Glutamatergic neuron (in vitro differentiated cells): ENCODE measurements at regions not wholly inside any gene's neighbourhood (a gene's known extent, or its start where the extent isn't known, plus 50 kb on each side); places are given as distances from the start of the nearest gene placed in this dataset.

Experiments used
- DNase-seq: peaks from one replicate; pipeline ENCODE4 v3.0.0; 2022
- H3K27ac Mint-ChIP-seq: one replicate; pipeline ENCODE4 v1.8.0; 2020; ENCODE audit warnings: mild to moderate bottlenecking, mixed read lengths, inconsistent platforms; ENCODE audit not compliant: unreplicated experiment
- H3K27me3 Mint-ChIP-seq: one replicate; pipeline ENCODE4 v1.8.0; 2020; ENCODE audit warnings: mild to moderate bottlenecking, moderate library complexity, mixed read lengths, inconsistent platforms; ENCODE audit not compliant: unreplicated experiment
- H3K36me3 Mint-ChIP-seq: one replicate; pipeline ENCODE4 v1.8.0; 2020; ENCODE audit warnings: mild to moderate bottlenecking, mixed read lengths, inconsistent platforms; ENCODE audit not compliant: unreplicated experiment
- H3K4me1 Mint-ChIP-seq: one replicate; pipeline ENCODE4 v1.8.0; 2020; ENCODE audit warnings: mild to moderate bottlenecking, low read depth, mixed read lengths, inconsistent platforms; ENCODE audit not compliant: unreplicated experiment
- H3K4me3 Mint-ChIP-seq: one replicate; pipeline ENCODE4 v1.8.0; 2020; ENCODE audit warnings: mild to moderate bottlenecking, mixed read lengths, inconsistent platforms; ENCODE audit not compliant: unreplicated experiment
- H3K9me3 Mint-ChIP-seq: one replicate; pipeline ENCODE4 v1.8.0; 2020; ENCODE audit warnings: mild to moderate bottlenecking, moderate library complexity, mixed read lengths, inconsistent platforms; ENCODE audit not compliant: unreplicated experiment
- CTCF ChIP-seq: fragments of 200-600 bp; sonication (generic); IDR thresholded peaks from one replicate; pipeline ENCODE4 v1.5.0; 2021; ENCODE audit not compliant: partially characterized antibody, unreplicated experiment

DNA sequence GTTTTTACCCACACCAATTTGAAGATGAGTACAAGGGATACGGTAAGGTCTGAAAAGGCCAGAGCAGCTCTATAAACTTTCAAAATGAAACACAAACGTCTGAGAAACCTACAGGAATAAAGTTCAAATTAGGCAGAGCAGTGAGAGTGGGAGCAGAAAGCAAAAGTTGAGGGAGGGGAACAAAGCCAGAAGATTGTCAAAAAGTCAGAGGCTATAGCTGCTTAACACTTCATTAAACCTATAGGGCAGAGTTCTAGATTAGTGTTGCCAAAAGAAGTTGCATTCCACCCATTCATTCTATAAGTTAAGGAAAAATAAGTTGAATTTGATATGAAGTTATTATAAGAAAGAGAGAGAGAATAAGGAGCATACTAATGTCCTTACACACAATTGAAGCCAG lies 309.6 kb upstream of the CD180 start:
- DNase-seq: no peak
- Mint-ChIP-seq H3K27me3 (no peaks in the 10 kb centered on the region), H3K4me1 (peaks cover 7% of the 10 kb centered on the region), H3K27ac (no peak overlapping the region), H3K36me3 (no peaks in the 10 kb centered on the region), H3K9me3 (peaks cover 2% of the 10 kb centered on the region), H3K4me3 (no peak overlapping the region)
- peak; percentile 2 for TF ChIP-seq CTCF

GRCh38 chr5:67502951-67503350 lies 306.4 kb upstream of the CD180 start:
- H3K36me3 Mint-ChIP-seq: peaks cover 9% of the 10 kb centered on the region
- no peaks in the 10 kb centered on the region for H3K27me3 Mint-ChIP-seq
- H3K9me3 Mint-ChIP-seq: peaks cover 6% of the 10 kb centered on the region
- peaks cover 7% of the 10 kb centered on the region for H3K4me1 Mint-ChIP-seq
- no peak overlapping the region for H3K27ac Mint-ChIP-seq
- no peak overlapping the region for H3K4me3 Mint-ChIP-seq
- TF ChIP-seq CTCF: no peak
- no peak for DNase-seq

- Mint-ChIP-seq H3K4me1 (peaks cover 8% of the 10 kb centered on the region), H3K27ac (no peak overlapping the region), H3K9me3 (peaks cover 4% of the 10 kb centered on the region), H3K27me3 (no peaks in the 10 kb centered on the region), H3K4me3 (no peak overlapping the region), H3K36me3 (peaks cover 9% of the 10 kb centered on the region)
- no peak for DNase-seq
- no peak for TF ChIP-seq CTCF
Measured at GRCh38 chr5:67496051-67496450, 299.5 kb upstream of the CD180 start.

- no peak for DNase-seq
- no peak for TF ChIP-seq CTCF
- peaks cover 2% of the 10 kb centered on the region for H3K9me3 Mint-ChIP-seq
- H3K27ac Mint-ChIP-seq: no peak overlapping the region
- H3K36me3 Mint-ChIP-seq: peaks cover 2% of the 10 kb centered on the region
- H3K27me3 Mint-ChIP-seq: no peaks in the 10 kb centered on the region
- H3K4me1 Mint-ChIP-seq: peaks cover 8% of the 10 kb centered on the region
- H3K4me3 Mint-ChIP-seq: no peak overlapping the region
Measured at GRCh38 chr5:67495072-67495471, 298.5 kb upstream of the CD180 start.

DNA sequence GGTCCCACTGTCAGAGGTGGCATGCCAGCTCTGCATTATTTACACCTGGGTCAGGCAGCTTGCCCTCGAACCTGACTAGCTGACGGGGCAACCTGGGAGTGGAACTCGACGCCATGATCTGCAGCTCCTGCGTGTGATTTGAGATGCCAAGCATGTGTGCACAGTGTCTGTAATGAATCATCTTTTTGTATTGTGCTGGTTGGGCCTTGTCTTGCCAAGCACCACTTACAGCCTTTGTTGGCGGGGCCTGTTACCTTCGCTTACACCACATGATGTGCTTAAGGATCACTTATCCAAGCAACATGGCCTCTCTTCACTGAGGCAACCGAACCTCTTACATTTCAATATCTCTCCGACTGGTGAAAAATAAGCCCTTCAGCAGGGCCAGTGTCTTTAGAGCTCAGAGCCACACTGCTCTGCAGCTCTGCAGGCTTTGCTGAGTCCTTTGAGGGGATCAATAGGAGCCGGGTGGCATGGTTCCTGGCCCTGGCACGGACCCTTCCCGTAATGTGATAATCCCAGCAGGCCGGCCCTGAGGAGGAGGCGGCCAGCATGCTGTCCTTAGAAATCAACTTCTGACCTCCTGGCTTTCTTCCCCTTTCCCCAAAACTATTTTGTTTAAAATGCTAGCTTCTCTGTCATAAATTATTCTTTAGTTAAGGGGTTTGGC lies 297.7 kb upstream of the CD180 start:
- Mint-ChIP-seq H3K27me3 (no peaks in the 10 kb centered on the region), H3K4me1 (peaks cover 8% of the 10 kb centered on the region)

More for the DNA sequence above, 297.7 kb upstream of the CD180 start:
- Mint-ChIP-seq H3K36me3 (no peaks in the 10 kb centered on the region), H3K9me3 (no peaks in the 10 kb centered on the region), H3K4me3 (no peak overlapping the region), H3K27ac (no peak overlapping the region)
- no peak for TF ChIP-seq CTCF
- no peak for DNase-seq
